Activated CD8-positive, alpha-beta T cell treated with anti-CD3 and anti-CD28 coated beads, Interleukin-2, amount 10 ng/mL, durations not matched to agents 7 days and 5 days (primary cell): ENCODE measurements at regions not wholly inside any gene's neighbourhood (a gene's known extent, or its start where the extent isn't known, plus 50 kb on each side); places are given as distances from the start of the nearest gene placed in this dataset.

Experiments used
- ATAC-seq: fragments of 150-1000 bp; cut with Tn5 transposase; one replicate; pipeline ENCODE4 v1.10.0; 2021; ENCODE audit warnings: moderate library complexity
- CTCF ChIA-PET: fragments of 350-600 bp; sonication (Branson Sonifier 250); formaldehyde crosslinking; loops from one replicate; lab custom pipeline; 2021; ENCODE audit warnings: antibody characterized with exemption; lab: Charles Lee
- POLR2A ChIA-PET: fragments of 350-600 bp; sonication (Branson Sonifier 250); formaldehyde crosslinking; loops from one replicate; lab custom pipeline; 2021; ENCODE audit warnings: antibody characterized with exemption; lab: Charles Lee
- DNase-seq: peaks from one replicate; pipeline ENCODE4 v3.0.0-alpha.2; 2020
- H3K27ac Mint-ChIP-seq: one replicate; pipeline ENCODE4 v1.8.0; 2021; ENCODE audit warnings: mild to moderate bottlenecking, mixed read lengths
- H3K27me3 Mint-ChIP-seq: one replicate; pipeline ENCODE4 v1.8.0; 2021; ENCODE audit warnings: low read depth, mixed read lengths
- H3K36me3 Mint-ChIP-seq: one replicate; pipeline ENCODE4 v1.8.0; 2021; ENCODE audit warnings: low read depth, mixed read lengths
- H3K4me1 Mint-ChIP-seq: one replicate; pipeline ENCODE4 v1.8.0; 2021; ENCODE audit warnings: low read depth, mixed read lengths
- H3K4me3 Mint-ChIP-seq: one replicate; pipeline ENCODE4 v1.8.0; 2021; ENCODE audit warnings: mild to moderate bottlenecking, mixed read lengths
- H3K9me3 Mint-ChIP-seq: one replicate; pipeline ENCODE4 v1.8.0; 2022; ENCODE audit warnings: mixed read lengths; ENCODE audit not compliant: insufficient read depth

DNA sequence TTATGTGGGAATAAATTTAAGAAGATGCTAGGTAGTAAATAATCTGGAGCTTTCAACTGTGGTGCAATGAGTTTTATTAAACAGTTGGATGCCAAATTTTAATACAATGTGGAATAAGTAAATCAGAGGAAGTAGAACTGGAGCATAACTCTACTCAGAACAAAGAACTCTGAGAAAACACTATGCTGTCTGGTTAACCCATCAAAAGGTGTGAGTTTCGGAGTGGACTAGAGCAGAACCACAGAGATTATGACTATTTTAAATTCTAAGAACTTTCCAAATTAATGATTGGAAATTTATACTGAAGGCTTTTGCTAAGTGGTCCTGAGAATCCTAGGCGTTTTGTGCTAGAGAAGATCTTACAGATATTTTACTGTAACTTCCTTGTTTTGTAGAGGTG, 132.2 kb downstream of the NTMT2 start:
- DNase-seq (no peak), ATAC-seq (no peak)
- no peak overlapping the region for H3K27ac Mint-ChIP-seq
- H3K36me3 Mint-ChIP-seq = no peaks in the 10 kb centered on the region
- POLR2A ChIA-PET = no interaction called here
- H3K9me3 Mint-ChIP-seq = no peaks in the 10 kb centered on the region
- CTCF ChIA-PET = no interaction called here
- no peaks in the 10 kb centered on the region for H3K4me1 Mint-ChIP-seq
- peaks cover 2% of the 10 kb centered on the region for H3K27me3 Mint-ChIP-seq
- H3K4me3 Mint-ChIP-seq = no peak overlapping the region

DNA sequence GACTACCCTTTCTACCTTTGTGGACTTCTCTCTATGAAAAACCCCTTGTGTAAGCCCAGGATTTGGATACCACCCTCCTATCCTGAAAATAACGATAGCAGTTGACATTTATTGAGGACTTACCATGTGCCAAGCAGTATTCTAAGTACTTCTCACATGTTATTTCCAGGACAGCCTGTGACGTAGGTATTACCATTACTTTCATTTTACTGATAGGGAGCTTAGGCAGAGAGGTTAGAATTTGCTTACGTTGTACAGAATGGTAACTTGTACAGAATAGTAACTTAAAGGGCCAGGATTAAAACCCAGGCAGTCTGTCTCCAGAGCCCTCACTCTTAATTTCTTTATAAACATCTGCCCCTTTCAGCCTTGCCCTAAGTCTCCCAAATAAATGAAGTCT, 138.3 kb downstream of the NTMT2 start:
- Mint-ChIP-seq H3K36me3 (no peaks in the 10 kb centered on the region), H3K4me3 (no peak overlapping the region), H3K27me3 (no peaks in the 10 kb centered on the region), H3K4me1 (no peaks in the 10 kb centered on the region), H3K9me3 (no peaks in the 10 kb centered on the region), H3K27ac (no peak overlapping the region)
- ChIA-PET POLR2A (no interaction called here), CTCF (no interaction called here)
- no peak for DNase-seq
- ATAC-seq = no peak

- no peaks in the 10 kb centered on the region for H3K27me3 Mint-ChIP-seq
- no peaks in the 10 kb centered on the region for H3K9me3 Mint-ChIP-seq
- H3K27ac Mint-ChIP-seq = no peak overlapping the region
- no peak overlapping the region for H3K4me3 Mint-ChIP-seq
- ATAC-seq = no peak
- POLR2A ChIA-PET = no interaction called here
- CTCF ChIA-PET = no interaction called here
- no peaks in the 10 kb centered on the region for H3K4me1 Mint-ChIP-seq
- H3K36me3 Mint-ChIP-seq = no peaks in the 10 kb centered on the region
- DNase-seq = no peak
These were observed 138.8 kb downstream of the NTMT2 start for GRCh38 chr1:170284512-170284911.

GRCh38 chr1:170284951-170285350, 139.2 kb downstream of the NTMT2 start:
- no peak for DNase-seq
- Mint-ChIP-seq H3K27me3 (no peaks in the 10 kb centered on the region), H3K4me1 (no peaks in the 10 kb centered on the region), H3K9me3 (no peaks in the 10 kb centered on the region), H3K4me3 (no peak overlapping the region), H3K36me3 (no peaks in the 10 kb centered on the region), H3K27ac (no peak overlapping the region)
- CTCF ChIA-PET = no interaction called here
- no peak for ATAC-seq
- POLR2A ChIA-PET = no interaction called here

- no peaks in the 10 kb centered on the region for H3K36me3 Mint-ChIP-seq
- CTCF ChIA-PET = no interaction called here
- POLR2A ChIA-PET = no interaction called here
- H3K4me1 Mint-ChIP-seq = no peaks in the 10 kb centered on the region
- no peak overlapping the region for H3K4me3 Mint-ChIP-seq
- ATAC-seq (no peak), DNase-seq (no peak)
- no peaks in the 10 kb centered on the region for H3K27me3 Mint-ChIP-seq
- no peak overlapping the region for H3K27ac Mint-ChIP-seq
- H3K9me3 Mint-ChIP-seq = no peaks in the 10 kb centered on the region
These were observed 142.4 kb downstream of the NTMT2 start for GRCh38 chr1:170288155-170288554.

DNA sequence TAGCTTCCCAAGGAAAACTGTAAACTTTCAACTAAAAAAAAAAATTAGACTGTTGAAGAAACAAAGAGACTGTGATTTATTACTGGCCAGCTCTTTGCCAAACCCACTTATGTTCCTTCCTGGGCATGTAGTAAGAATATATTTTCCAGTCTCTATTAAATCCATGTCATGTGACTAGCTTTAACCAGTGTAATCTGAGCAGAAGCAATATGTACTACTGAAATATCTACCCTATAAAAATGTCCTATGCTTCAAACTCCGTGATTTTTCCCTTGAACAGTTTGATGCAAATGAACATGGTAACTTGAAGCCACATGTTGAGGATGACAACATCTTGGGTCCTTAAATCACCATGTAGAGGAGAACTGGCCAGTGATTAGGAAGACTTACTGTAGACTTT, 144.5 kb downstream of the NTMT2 start:
- Mint-ChIP-seq H3K9me3 (no peaks in the 10 kb centered on the region), H3K4me3 (no peak overlapping the region), H3K4me1 (no peaks in the 10 kb centered on the region), H3K27ac (no peak overlapping the region), H3K36me3 (no peaks in the 10 kb centered on the region), H3K27me3 (no peaks in the 10 kb centered on the region)
- ATAC-seq (no peak), DNase-seq (no peak)
- POLR2A ChIA-PET = no interaction called here
- CTCF ChIA-PET = no interaction called here

DNA sequence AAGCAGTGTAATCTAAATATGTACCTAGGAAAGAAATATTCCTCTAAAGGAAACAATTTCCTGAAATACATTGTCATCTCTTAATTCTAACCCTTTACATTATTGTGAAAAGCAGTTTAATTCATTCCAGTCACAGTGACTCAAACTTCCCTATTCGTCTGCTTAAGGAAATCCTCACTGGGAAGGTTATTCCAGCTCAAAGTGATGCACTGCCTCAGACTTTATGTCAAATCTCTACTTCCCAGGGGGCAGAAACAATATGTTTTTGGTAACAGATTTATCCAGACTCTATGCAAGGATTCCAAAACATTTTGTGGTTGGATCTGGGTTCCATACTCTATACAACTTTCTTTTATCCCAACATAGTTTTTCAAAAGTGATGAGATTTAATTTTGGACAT, 145.2 kb downstream of the NTMT2 start:
- Mint-ChIP-seq H3K27ac (no peak overlapping the region), H3K9me3 (no peaks in the 10 kb centered on the region), H3K4me3 (no peak overlapping the region), H3K27me3 (no peaks in the 10 kb centered on the region), H3K4me1 (no peaks in the 10 kb centered on the region), H3K36me3 (no peaks in the 10 kb centered on the region)
- CTCF ChIA-PET = no interaction called here
- POLR2A ChIA-PET = no interaction called here
- ATAC-seq = no peak
- DNase-seq = no peak

DNA sequence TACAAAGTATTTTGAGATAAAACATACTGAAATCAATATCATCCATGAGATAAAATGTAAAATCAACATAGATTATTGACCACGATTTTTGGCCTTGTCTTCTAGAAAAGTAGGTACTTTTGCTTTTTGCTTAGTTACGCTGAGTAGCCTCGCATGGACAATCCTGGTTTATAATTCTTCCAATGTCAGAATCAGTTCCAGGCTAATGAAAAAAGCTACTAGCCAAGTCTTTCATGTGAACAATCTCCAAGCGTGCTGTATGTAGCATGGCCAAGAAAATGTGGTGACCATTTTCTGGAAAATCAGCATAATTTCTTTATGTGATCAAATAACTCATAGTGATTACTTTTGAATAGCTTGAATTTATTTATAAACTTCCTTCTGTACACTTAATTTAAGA, 145.8 kb downstream of the NTMT2 start:
- Mint-ChIP-seq H3K4me3 (no peak overlapping the region), H3K9me3 (no peaks in the 10 kb centered on the region), H3K27me3 (no peaks in the 10 kb centered on the region), H3K27ac (no peak overlapping the region), H3K36me3 (no peaks in the 10 kb centered on the region), H3K4me1 (no peaks in the 10 kb centered on the region)
- no peak for ATAC-seq
- DNase-seq = no peak
- ChIA-PET POLR2A (no interaction called here), CTCF (no interaction called here)

GRCh38 chr1:170296211-170296610, 150.5 kb downstream of the NTMT2 start:
- Mint-ChIP-seq H3K27ac (no peak overlapping the region), H3K27me3 (no peaks in the 10 kb centered on the region), H3K4me3 (no peak overlapping the region), H3K9me3 (no peaks in the 10 kb centered on the region), H3K4me1 (no peaks in the 10 kb centered on the region), H3K36me3 (no peaks in the 10 kb centered on the region)
- DNase-seq = no peak
- CTCF ChIA-PET = no interaction called here
- no peak for ATAC-seq
- POLR2A ChIA-PET = no interaction called here

GRCh38 chr1:170296642-170297041, 150.9 kb downstream of the NTMT2 start:
- CTCF ChIA-PET = no interaction called here
- Mint-ChIP-seq H3K4me1 (no peaks in the 10 kb centered on the region), H3K36me3 (no peaks in the 10 kb centered on the region), H3K4me3 (no peak overlapping the region), H3K27me3 (no peaks in the 10 kb centered on the region), H3K9me3 (no peaks in the 10 kb centered on the region), H3K27ac (no peak overlapping the region)
- ATAC-seq (no peak), DNase-seq (no peak)
- POLR2A ChIA-PET = no interaction called here

DNA sequence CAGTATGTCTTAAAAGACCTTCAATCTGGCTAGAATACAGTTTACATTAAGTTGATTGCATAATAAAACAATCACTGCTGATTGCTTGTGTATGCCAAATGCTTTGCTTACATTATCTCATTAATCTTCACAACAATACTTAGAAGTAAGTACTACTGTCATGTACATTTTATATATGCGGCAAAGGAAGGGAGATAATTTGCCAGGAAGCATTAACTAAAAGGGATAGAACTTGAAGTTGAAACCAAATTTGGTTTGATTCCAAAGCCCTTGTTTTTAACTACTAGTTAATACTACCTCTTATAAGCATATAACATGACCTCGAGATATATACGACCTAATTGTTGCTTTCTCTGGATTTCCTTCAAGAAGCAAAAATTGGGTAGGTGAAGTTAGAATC, 155.8 kb downstream of the NTMT2 start:
- POLR2A ChIA-PET = no interaction called here

GRCh38 chr1:170303034-170303433, 157.3 kb downstream of the NTMT2 start:
- H3K4me3 Mint-ChIP-seq = no peak overlapping the region
- ChIA-PET CTCF (no interaction called here), POLR2A (no interaction called here)
- ATAC-seq (no peak), DNase-seq (no peak)
- no peak overlapping the region for H3K27ac Mint-ChIP-seq
- no peaks in the 10 kb centered on the region for H3K4me1 Mint-ChIP-seq
- H3K27me3 Mint-ChIP-seq = peaks cover 2% of the 10 kb centered on the region
- H3K36me3 Mint-ChIP-seq = no peaks in the 10 kb centered on the region
- no peaks in the 10 kb centered on the region for H3K9me3 Mint-ChIP-seq

More for the DNA sequence above, 155.8 kb downstream of the NTMT2 start:
- CTCF ChIA-PET = no interaction called here
- no peaks in the 10 kb centered on the region for H3K36me3 Mint-ChIP-seq
- H3K4me1 Mint-ChIP-seq = no peaks in the 10 kb centered on the region
- H3K27ac Mint-ChIP-seq = no peak overlapping the region
- peaks cover 2% of the 10 kb centered on the region for H3K27me3 Mint-ChIP-seq
- no peak for DNase-seq
- no peak overlapping the region for H3K4me3 Mint-ChIP-seq
- H3K9me3 Mint-ChIP-seq = no peaks in the 10 kb centered on the region
- no peak for ATAC-seq

DNA sequence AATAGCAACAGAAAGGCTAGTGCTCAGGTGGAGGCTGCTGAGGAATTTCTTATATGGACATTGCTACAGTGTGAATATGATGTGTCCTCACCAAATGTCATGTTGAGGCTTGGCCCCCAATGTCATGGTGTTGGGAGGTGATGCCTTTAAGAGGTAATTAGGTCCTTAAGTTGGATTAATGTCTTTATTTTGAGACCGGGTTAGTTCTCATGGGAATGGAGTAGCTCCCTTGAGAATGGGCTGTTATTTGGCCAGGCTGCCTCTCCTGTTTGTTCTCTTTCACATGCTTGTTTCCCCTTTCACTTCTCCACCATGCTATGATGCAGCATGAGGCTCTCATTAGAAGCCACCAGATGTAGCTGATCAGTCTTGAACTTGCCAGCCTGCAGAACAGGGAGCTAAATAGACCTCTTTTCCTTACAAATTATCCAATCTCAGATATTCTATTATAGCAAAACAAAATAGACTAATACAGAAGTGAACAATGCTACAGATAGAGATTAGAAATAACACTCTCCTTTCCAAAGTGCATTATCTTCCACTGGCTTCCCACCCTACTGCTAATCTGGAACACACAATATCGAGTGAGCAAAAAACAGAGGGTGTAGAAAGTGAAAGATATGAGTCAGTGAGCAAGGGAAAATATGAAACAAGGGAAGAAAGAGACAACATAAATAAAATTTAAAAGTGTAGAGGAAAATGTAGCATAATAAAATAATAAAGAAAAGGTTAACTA, 160.2 kb downstream of the NTMT2 start:
- no peak overlapping the region for H3K4me3 Mint-ChIP-seq

More for the DNA sequence above, 160.2 kb downstream of the NTMT2 start:
- no peaks in the 10 kb centered on the region for H3K36me3 Mint-ChIP-seq
- H3K4me1 Mint-ChIP-seq = no peaks in the 10 kb centered on the region
- DNase-seq (no peak), ATAC-seq (no peak)
- peaks cover 2% of the 10 kb centered on the region for H3K27me3 Mint-ChIP-seq
- H3K27ac Mint-ChIP-seq = no peak overlapping the region
- POLR2A ChIA-PET = no interaction called here
- H3K9me3 Mint-ChIP-seq = no peaks in the 10 kb centered on the region
- CTCF ChIA-PET = no interaction called here
